ENCODE measurements at regions not wholly inside any gene's neighbourhood (a gene's known extent, or its start where the extent isn't known, plus 50 kb on each side); places are given as distances from the start of the nearest gene placed in this dataset.
"Not testable (repeated sequence)": the region's sequence is repeated elsewhere in the genome, so short reads cannot be mapped to it uniquely, and the experiment has no call there.

GRCh38 chr9:104361207-104361606 lies 142.9 kb upstream of the OR13F1 start:
- Histone ChIP-seq H3K9ac (ENCODE audit: low read length) (no peak overlapping the region), H3K36me3 (ENCODE audit: insufficient read depth, low read length) (no peaks in the 10 kb centered on the region), H3K27me3 (ENCODE audit: insufficient read depth, low read length) (no peaks in the 10 kb centered on the region), H2AFZ (ENCODE audit: low read length) (no peak overlapping the region), H3F3A (ENCODE audit: insufficient read depth, low read length) (no peaks in the 10 kb centered on the region), H3K9me3 (ENCODE audit: low read length) (no peaks in the 10 kb centered on the region), H3K4me2 (ENCODE audit: low read length) (no peak overlapping the region), H3K79me2 (ENCODE audit: insufficient read depth, low read length) (no peaks in the 10 kb centered on the region), H3K4me3 (ENCODE audit: low read depth, low read length, poor library complexity, severe bottlenecking) (no peak overlapping the region), H3K4me1 (ENCODE audit: insufficient read depth, low read length, severe bottlenecking) (no peaks in the 10 kb centered on the region), H4K20me1 (ENCODE audit: insufficient read depth, low read length) (no peaks in the 10 kb centered on the region), H3K27ac (ENCODE audit: low read depth, low read length, poor library complexity, severe bottlenecking) (no peak overlapping the region), H3K9me2 (ENCODE audit: low read depth, low read length) (no peaks in the 10 kb centered on the region)
- TF ChIP-seq CTCF (IDR thresholded peaks at IDR 0.05; ENCODE audit: low read length) (no peak), EZH2 (IDR thresholded peaks at IDR 0.05; ENCODE audit: borderline replicate concordance, low read length) (no peak)

GRCh38 chr9:104362912-104363472 lies 141.1 kb upstream of the OR13F1 start:
- H3F3A ChIP-seq (ENCODE audit: insufficient read depth, low read length), result no peaks in the 10 kb centered on the region
- no peak overlapping the region for H3K27ac ChIP-seq (ENCODE audit: low read depth, low read length, poor library complexity, severe bottlenecking)
- no peak overlapping the region for H2AFZ ChIP-seq (ENCODE audit: low read length)
- H3K9ac ChIP-seq (ENCODE audit: low read length), result no peak overlapping the region
- TF ChIP-seq CTCF (IDR thresholded peaks at IDR 0.05; ENCODE audit: low read length) (no peak), EZH2 (IDR thresholded peaks at IDR 0.05; ENCODE audit: borderline replicate concordance, low read length) (no peak)
- H3K36me3 ChIP-seq (ENCODE audit: insufficient read depth, low read length), result no peaks in the 10 kb centered on the region
- H3K79me2 ChIP-seq (ENCODE audit: insufficient read depth, low read length), result no peaks in the 10 kb centered on the region
- H3K4me2 ChIP-seq (ENCODE audit: low read length), result no peak overlapping the region
- H3K4me1 ChIP-seq (ENCODE audit: insufficient read depth, low read length, severe bottlenecking), result no peaks in the 10 kb centered on the region
- no peaks in the 10 kb centered on the region for H3K27me3 ChIP-seq (ENCODE audit: insufficient read depth, low read length)
- no peaks in the 10 kb centered on the region for H3K9me2 ChIP-seq (ENCODE audit: low read depth, low read length)
- H4K20me1 ChIP-seq (ENCODE audit: insufficient read depth, low read length), result no peaks in the 10 kb centered on the region
- no peak overlapping the region for H3K4me3 ChIP-seq (ENCODE audit: low read depth, low read length, poor library complexity, severe bottlenecking)
- H3K9me3 ChIP-seq (ENCODE audit: low read length), result no peaks in the 10 kb centered on the region

DNA sequence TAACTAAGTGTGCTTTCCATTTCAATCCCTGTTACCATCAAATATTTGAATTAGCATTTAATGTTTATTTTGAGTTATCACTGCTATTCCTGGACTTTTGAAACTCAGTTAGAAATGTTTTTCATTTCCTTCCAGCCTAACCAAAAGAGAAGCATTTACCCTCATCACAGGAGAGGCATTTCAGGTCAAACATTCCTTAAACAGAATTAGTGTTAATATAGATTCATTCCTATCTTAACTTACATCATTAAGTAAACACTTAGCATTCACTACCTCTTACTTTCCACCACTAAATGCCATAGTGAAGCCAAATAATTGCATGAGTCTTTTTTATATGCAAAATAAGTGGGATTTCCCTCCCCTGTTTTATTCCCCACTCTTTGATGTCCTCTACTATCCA lies 136.6 kb upstream of the OR13F1 start:
- Histone ChIP-seq H3K27ac (ENCODE audit: low read depth, low read length, poor library complexity, severe bottlenecking) (no peak overlapping the region), H3K9me2 (ENCODE audit: low read depth, low read length) (no peaks in the 10 kb centered on the region), H3F3A (ENCODE audit: insufficient read depth, low read length) (no peaks in the 10 kb centered on the region), H4K20me1 (ENCODE audit: insufficient read depth, low read length) (no peaks in the 10 kb centered on the region), H3K9me3 (ENCODE audit: low read length) (no peaks in the 10 kb centered on the region), H3K4me3 (ENCODE audit: low read depth, low read length, poor library complexity, severe bottlenecking) (no peak overlapping the region), H2AFZ (ENCODE audit: low read length) (no peak overlapping the region), H3K4me2 (ENCODE audit: low read length) (no peak overlapping the region), H3K79me2 (ENCODE audit: insufficient read depth, low read length) (no peaks in the 10 kb centered on the region), H3K4me1 (ENCODE audit: insufficient read depth, low read length, severe bottlenecking) (no peaks in the 10 kb centered on the region), H3K36me3 (ENCODE audit: insufficient read depth, low read length) (no peaks in the 10 kb centered on the region), H3K9ac (ENCODE audit: low read length) (no peak overlapping the region), H3K27me3 (ENCODE audit: insufficient read depth, low read length) (no peaks in the 10 kb centered on the region)
- no peak for TF ChIP-seq CTCF (IDR thresholded peaks at IDR 0.05; ENCODE audit: low read length)
- no peak for TF ChIP-seq EZH2 (IDR thresholded peaks at IDR 0.05; ENCODE audit: borderline replicate concordance, low read length)

- not testable (repeated sequence) for H3K27me3 ChIP-seq (ENCODE audit: insufficient read depth, low read length); H4K20me1 ChIP-seq (ENCODE audit: insufficient read depth, low read length); H3K9ac ChIP-seq (ENCODE audit: low read length); H3K4me2 ChIP-seq (ENCODE audit: low read length); H3K9me3 ChIP-seq (ENCODE audit: low read length); H3K4me1 ChIP-seq (ENCODE audit: insufficient read depth, low read length, severe bottlenecking); H3K27ac ChIP-seq (ENCODE audit: low read depth, low read length, poor library complexity, severe bottlenecking); H3K79me2 ChIP-seq (ENCODE audit: insufficient read depth, low read length); H3K4me3 ChIP-seq (ENCODE audit: low read depth, low read length, poor library complexity, severe bottlenecking); H2AFZ ChIP-seq (ENCODE audit: low read length); H3K9me2 ChIP-seq (ENCODE audit: low read depth, low read length); H3K36me3 ChIP-seq (ENCODE audit: insufficient read depth, low read length); H3F3A ChIP-seq (ENCODE audit: insufficient read depth, low read length)
Measured at GRCh38 chr9:104368318-104368717, 135.7 kb upstream of the OR13F1 start.
